HG02571 (cell line): ENCODE measurements at regions not wholly inside any gene's neighbourhood (a gene's known extent, or its start where the extent isn't known, plus 50 kb on each side); places are given as distances from the start of the nearest gene placed in this dataset.
"Not testable (repeated sequence)": the region's sequence is repeated elsewhere in the genome, so short reads cannot be mapped to it uniquely, and the experiment has no call there.

Experiments
- ATAC-seq: cut with Tn5 transposase; IDR thresholded peaks from one replicate; pipeline ENCODE4 v1.9.1; 2021; ENCODE audit warnings: mild to moderate bottlenecking, moderate library complexity; ENCODE audit not compliant: unreplicated experiment

- ATAC-seq: no peak
Measured at GRCh38 chr3:28575746-28576613, 227.4 kb upstream of the AZI2 start.

GRCh38 chr3:28576614-28577200, 228.1 kb upstream of the AZI2 start:
- no peak for ATAC-seq

- ATAC-seq: no peak
Measured at GRCh38 chr3:28577941-28578500, 229.4 kb upstream of the AZI2 start.

- ATAC-seq: no peak
Measured at GRCh38 chr3:28586325-28586724, 237.7 kb upstream of the AZI2 start.

- ATAC-seq: no peak
Measured at GRCh38 chr3:28587723-28588122, 239.1 kb upstream of the AZI2 start.

- ATAC-seq: no peak
Measured at GRCh38 chr3:28590216-28590615, 241.6 kb upstream of the AZI2 start.

GRCh38 chr3:28590860-28591259, 242.2 kb upstream of the AZI2 start:
- ATAC-seq: no peak

GRCh38 chr3:28595372-28595771, 246.7 kb upstream of the AZI2 start:
- ATAC-seq: no peak

GRCh38 chr3:28597452-28597851, 248.8 kb upstream of the AZI2 start:
- no peak for ATAC-seq

GRCh38 chr3:28598165-28598564, 249.5 kb upstream of the AZI2 start:
- no peak for ATAC-seq

- no peak for ATAC-seq
Measured at GRCh38 chr3:28601291-28601690, 252.7 kb upstream of the AZI2 start.

GRCh38 chr3:28606283-28606682, 257.7 kb upstream of the AZI2 start:
- no peak for ATAC-seq

- no peak for ATAC-seq
Measured at GRCh38 chr3:28612232-28612631, 263.6 kb upstream of the AZI2 start.

GRCh38 chr3:28613511-28614106, 265.0 kb upstream of the AZI2 start:
- ATAC-seq: no peak

- ATAC-seq: no peak
Measured at GRCh38 chr3:28615071-28615470, 266.4 kb upstream of the AZI2 start.

GRCh38 chr3:28615971-28616370, 267.3 kb upstream of the AZI2 start:
- no peak for ATAC-seq

- no peak for ATAC-seq
Measured at GRCh38 chr3:28617821-28618220, 269.2 kb upstream of the AZI2 start.

GRCh38 chr3:28623106-28623505, 274.5 kb upstream of the AZI2 start:
- ATAC-seq: no peak

GRCh38 chr3:28624084-28624483, 275.5 kb upstream of the AZI2 start:
- ATAC-seq: no peak

- ATAC-seq: not testable (repeated sequence)
Measured at GRCh38 chr3:28627843-28628242, 279.2 kb upstream of the AZI2 start.

- ATAC-seq: no peak
Measured at GRCh38 chr3:28634019-28634418, 285.4 kb upstream of the AZI2 start.

- ATAC-seq: no peak
Measured at GRCh38 chr3:28637742-28638141, 289.1 kb upstream of the AZI2 start.
